ENCODE measurements at regions not wholly inside any gene's neighbourhood (a gene's known extent, or its start where the extent isn't known, plus 50 kb on each side); places are given as distances from the start of the nearest gene placed in this dataset.

DNA sequence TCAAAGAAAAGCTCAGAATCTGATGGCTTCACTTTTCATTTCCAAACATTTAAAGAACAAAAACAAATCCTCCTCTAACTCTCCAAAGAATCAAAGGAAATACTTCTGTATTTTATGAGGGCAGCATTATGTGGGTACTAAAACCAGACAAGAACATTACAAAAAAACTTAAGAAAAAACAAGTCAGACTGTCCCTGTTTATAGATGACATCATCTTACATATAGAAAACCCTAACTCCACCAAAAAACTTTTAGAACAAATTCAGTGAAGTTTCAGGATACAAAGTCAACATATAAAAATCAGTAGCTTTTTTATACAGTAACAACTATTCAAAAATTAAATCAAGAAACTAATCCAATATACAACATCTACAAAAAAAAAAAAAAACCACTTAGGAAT, 136.2 kb downstream of the PJA2 start:
- Histone ChIP-seq H3K9ac (ENCODE audit: low read depth in 1 of 2, low read length in 2 of 2) (no peak overlapping the region), H3K4me3 (ENCODE audit: low read depth in 1 of 3, low read length in 3 of 3) (no peak overlapping the region), H3K36me3 (ENCODE audit: control insufficient read depth in 4 of 4, insufficient read depth in 3 of 4, low read depth in 1 of 4, low read length in 3 of 4) (no peaks in the 10 kb centered on the region), H3K27me3 (ENCODE audit: control insufficient read depth in 4 of 4, insufficient read depth in 4 of 4, low read length in 3 of 4) (no peaks in the 10 kb centered on the region), H3K27ac (ENCODE audit: low read depth in 1 of 2, low read length in 2 of 2) (no peak overlapping the region), H3K4me1 (ENCODE audit: control insufficient read depth in 4 of 4, insufficient read depth in 4 of 4, low read length in 3 of 4) (no peaks in the 10 kb centered on the region), H3K9me3 (ENCODE audit: control insufficient read depth in 4 of 4, low read length in 3 of 4) (no peaks in the 10 kb centered on the region)
- no peak for TF ChIP-seq FOXA2 (IDR thresholded peaks at IDR 0.05)
- TF ChIP-seq, protein P1, sequence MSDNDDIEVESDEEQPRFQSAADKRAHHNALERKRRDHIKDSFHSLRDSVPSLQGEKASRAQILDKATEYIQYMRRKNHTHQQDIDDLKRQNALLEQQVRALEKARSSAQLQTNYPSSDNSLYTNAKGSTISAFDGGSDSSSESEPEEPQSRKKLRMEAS (IDR thresholded peaks at IDR 0.05): no peak
- no peak for TF ChIP-seq NR2F2 (IDR thresholded peaks at IDR 0.05)
- DNase-seq (ENCODE audit: low spot score): no peak

DNA sequence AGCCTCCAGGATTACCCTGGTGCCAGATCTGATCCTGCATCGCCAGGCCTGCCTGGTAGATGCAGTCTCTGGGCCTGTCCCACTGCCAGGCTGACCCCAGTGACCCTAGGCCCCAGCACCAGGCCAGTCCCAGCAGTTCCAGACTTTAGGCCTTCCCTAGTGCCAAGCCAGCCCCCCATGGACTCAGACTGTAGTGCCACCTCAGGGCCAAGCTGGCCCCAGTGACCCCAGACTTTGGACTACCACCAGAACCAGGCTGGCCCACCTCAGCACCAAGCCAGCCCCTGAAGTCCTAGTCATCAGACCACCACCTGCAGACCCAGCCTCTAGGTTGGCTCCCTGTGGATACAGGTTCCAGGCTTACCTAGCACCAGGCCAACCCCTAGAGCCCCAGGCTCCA, 142.5 kb downstream of the PJA2 start:
- no peak for DNase-seq (ENCODE audit: low spot score)
- no peaks in the 10 kb centered on the region for H3K36me3 ChIP-seq (ENCODE audit: control insufficient read depth in 4 of 4, insufficient read depth in 3 of 4, low read depth in 1 of 4, low read length in 3 of 4)
- no peaks in the 10 kb centered on the region for H3K9me3 ChIP-seq (ENCODE audit: control insufficient read depth in 4 of 4, low read length in 3 of 4)
- H3K9ac ChIP-seq (ENCODE audit: low read depth in 1 of 2, low read length in 2 of 2): no peak overlapping the region
- no peaks in the 10 kb centered on the region for H3K4me1 ChIP-seq (ENCODE audit: control insufficient read depth in 4 of 4, insufficient read depth in 4 of 4, low read length in 3 of 4)
- no peak overlapping the region for H3K4me3 ChIP-seq (ENCODE audit: low read depth in 1 of 3, low read length in 3 of 3)
- WGBS: 91% methylated on average over 1 of the region's 1 CpG
- no peaks in the 10 kb centered on the region for H3K27me3 ChIP-seq (ENCODE audit: control insufficient read depth in 4 of 4, insufficient read depth in 4 of 4, low read length in 3 of 4)
- TF ChIP-seq GABPA (IDR thresholded peaks at IDR 0.05 in 1 of 2, conservative IDR thresholded peaks at IDR 0.05 in 1 of 2): no peak
- no peak for TF ChIP-seq FOXA2 (IDR thresholded peaks at IDR 0.05)
- TF ChIP-seq, protein P1 (IDR thresholded peaks at IDR 0.05): no peak
- TF ChIP-seq EGR1 (IDR thresholded peaks at IDR 0.05; ENCODE audit: low read depth in 2 of 2): no peak
- TF ChIP-seq, protein P2, sequence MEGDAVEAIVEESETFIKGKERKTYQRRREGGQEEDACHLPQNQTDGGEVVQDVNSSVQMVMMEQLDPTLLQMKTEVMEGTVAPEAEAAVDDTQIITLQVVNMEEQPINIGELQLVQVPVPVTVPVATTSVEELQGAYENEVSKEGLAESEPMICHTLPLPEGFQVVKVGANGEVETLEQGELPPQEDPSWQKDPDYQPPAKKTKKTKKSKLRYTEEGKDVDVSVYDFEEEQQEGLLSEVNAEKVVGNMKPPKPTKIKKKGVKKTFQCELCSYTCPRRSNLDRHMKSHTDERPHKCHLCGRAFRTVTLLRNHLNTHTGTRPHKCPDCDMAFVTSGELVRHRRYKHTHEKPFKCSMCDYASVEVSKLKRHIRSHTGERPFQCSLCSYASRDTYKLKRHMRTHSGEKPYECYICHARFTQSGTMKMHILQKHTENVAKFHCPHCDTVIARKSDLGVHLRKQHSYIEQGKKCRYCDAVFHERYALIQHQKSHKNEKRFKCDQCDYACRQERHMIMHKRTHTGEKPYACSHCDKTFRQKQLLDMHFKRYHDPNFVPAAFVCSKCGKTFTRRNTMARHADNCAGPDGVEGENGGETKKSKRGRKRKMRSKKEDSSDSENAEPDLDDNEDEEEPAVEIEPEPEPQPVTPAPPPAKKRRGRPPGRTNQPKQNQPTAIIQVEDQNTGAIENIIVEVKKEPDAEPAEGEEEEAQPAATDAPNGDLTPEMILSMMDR (IDR thresholded peaks at IDR 0.05; ENCODE audit: low read depth, low read length, missing input control): no peak
- no peak for TF ChIP-seq HNF4A (conservative IDR thresholded peaks at IDR 0.05)
- TF ChIP-seq HNF4G (IDR thresholded peaks at IDR 0.05): no peak
- H3K27ac ChIP-seq (ENCODE audit: low read depth in 1 of 2, low read length in 2 of 2): no peak overlapping the region

DNA sequence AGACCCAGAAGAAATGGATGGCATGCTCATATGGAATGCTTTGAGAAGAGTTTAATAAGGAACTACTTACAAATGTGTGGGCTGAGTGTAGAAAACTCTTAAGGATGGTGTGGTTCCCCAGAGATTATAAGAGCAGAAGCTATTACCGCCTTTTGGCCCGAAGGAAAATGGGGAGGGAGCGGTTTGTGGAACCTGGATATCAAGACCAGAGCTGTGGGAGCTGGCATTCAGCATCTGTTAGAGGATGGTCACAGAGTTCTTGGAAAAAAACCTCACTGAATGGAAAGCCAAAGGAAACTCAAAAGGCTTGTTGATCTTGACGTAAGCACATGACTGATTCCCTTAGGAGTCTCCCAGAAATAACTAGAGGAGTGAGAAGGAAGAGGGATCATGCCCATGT, 151.0 kb downstream of the PJA2 start:
- DNase-seq (ENCODE audit: low spot score): no peak
- no peak overlapping the region for H3K9ac ChIP-seq (ENCODE audit: low read depth in 1 of 2, low read length in 2 of 2)
- H3K4me1 ChIP-seq (ENCODE audit: control insufficient read depth in 4 of 4, insufficient read depth in 4 of 4, low read length in 3 of 4): no peaks in the 10 kb centered on the region
- H3K9me3 ChIP-seq (ENCODE audit: control insufficient read depth in 4 of 4, low read length in 3 of 4): no peaks in the 10 kb centered on the region
- H3K36me3 ChIP-seq (ENCODE audit: control insufficient read depth in 4 of 4, insufficient read depth in 3 of 4, low read depth in 1 of 4, low read length in 3 of 4): peaks cover 0 to 2% (median 0%) of the 10 kb centered on the region in 4 donors
- H3K27me3 ChIP-seq (ENCODE audit: control insufficient read depth in 4 of 4, insufficient read depth in 4 of 4, low read length in 3 of 4): no peaks in the 10 kb centered on the region
- H3K27ac ChIP-seq (ENCODE audit: low read depth in 1 of 2, low read length in 2 of 2): no peak overlapping the region
- TF ChIP-seq, protein P3, sequence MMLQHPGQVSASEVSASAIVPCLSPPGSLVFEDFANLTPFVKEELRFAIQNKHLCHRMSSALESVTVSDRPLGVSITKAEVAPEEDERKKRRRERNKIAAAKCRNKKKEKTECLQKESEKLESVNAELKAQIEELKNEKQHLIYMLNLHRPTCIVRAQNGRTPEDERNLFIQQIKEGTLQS (IDR thresholded peaks at IDR 0.05): no peak
- TF ChIP-seq HNF4A (conservative IDR thresholded peaks at IDR 0.05) (no peak), FOXA2 (IDR thresholded peaks at IDR 0.05) (no peak), FOXA1 (IDR thresholded peaks at IDR 0.05) (no peak), TAF1 (conservative IDR thresholded peaks at IDR 0.05) (no peak), HNF4G (IDR thresholded peaks at IDR 0.05) (no peak)
- WGBS: 98% methylated on average over 4 of the region's 4 CpGs
- H3K4me3 ChIP-seq (ENCODE audit: low read depth in 1 of 3, low read length in 3 of 3): no peak overlapping the region

DNA sequence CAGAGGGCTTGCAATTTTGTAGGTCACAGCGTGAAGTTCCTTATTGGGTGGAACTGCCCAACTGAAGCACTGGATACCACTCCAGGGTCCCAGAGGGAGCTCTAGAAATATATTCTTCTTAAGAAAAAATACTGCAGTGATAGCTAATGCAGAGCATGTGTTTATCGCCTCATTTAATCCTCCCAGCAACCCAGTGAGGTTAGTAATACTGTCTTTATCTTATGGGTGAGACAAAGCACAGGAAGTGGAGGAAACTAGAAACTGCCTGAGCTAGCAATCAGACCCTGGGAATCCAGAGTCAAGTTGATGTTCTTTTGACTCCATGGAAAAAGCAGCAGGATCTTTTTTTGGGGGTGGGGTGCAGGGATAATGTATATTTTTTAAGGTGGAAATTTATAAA, 153.3 kb downstream of the PJA2 start:
- H3K9me3 ChIP-seq (ENCODE audit: control insufficient read depth in 4 of 4, low read length in 3 of 4): no peaks in the 10 kb centered on the region
- 91% methylated on average over 2 of the region's 2 CpGs for WGBS
- H3K27me3 ChIP-seq (ENCODE audit: control insufficient read depth in 4 of 4, insufficient read depth in 4 of 4, low read length in 3 of 4): no peaks in the 10 kb centered on the region
- H3K4me1 ChIP-seq (ENCODE audit: control insufficient read depth in 4 of 4, insufficient read depth in 4 of 4, low read length in 3 of 4): no peaks in the 10 kb centered on the region
- H3K36me3 ChIP-seq (ENCODE audit: control insufficient read depth in 4 of 4, insufficient read depth in 3 of 4, low read depth in 1 of 4, low read length in 3 of 4): peaks cover 0 to 2% (median 0%) of the 10 kb centered on the region in 4 donors
- DNase-seq (ENCODE audit: low spot score): no peak
- no peak overlapping the region for H3K9ac ChIP-seq (ENCODE audit: low read depth in 1 of 2, low read length in 2 of 2)
- no peak overlapping the region for H3K4me3 ChIP-seq (ENCODE audit: low read depth in 1 of 3, low read length in 3 of 3)
- H3K27ac ChIP-seq (ENCODE audit: low read depth in 1 of 2, low read length in 2 of 2): no peak overlapping the region
- TF ChIP-seq FOXA2 (IDR thresholded peaks at IDR 0.05) (no peak), NR2F2 (IDR thresholded peaks at IDR 0.05) (no peak), EGR1 (IDR thresholded peaks at IDR 0.05; ENCODE audit: low read depth in 2 of 2) (no peak), RXRA (IDR thresholded peaks at IDR 0.05) (no peak), HNF4A (conservative IDR thresholded peaks at IDR 0.05) (no peak)
- TF ChIP-seq, protein P4, sequence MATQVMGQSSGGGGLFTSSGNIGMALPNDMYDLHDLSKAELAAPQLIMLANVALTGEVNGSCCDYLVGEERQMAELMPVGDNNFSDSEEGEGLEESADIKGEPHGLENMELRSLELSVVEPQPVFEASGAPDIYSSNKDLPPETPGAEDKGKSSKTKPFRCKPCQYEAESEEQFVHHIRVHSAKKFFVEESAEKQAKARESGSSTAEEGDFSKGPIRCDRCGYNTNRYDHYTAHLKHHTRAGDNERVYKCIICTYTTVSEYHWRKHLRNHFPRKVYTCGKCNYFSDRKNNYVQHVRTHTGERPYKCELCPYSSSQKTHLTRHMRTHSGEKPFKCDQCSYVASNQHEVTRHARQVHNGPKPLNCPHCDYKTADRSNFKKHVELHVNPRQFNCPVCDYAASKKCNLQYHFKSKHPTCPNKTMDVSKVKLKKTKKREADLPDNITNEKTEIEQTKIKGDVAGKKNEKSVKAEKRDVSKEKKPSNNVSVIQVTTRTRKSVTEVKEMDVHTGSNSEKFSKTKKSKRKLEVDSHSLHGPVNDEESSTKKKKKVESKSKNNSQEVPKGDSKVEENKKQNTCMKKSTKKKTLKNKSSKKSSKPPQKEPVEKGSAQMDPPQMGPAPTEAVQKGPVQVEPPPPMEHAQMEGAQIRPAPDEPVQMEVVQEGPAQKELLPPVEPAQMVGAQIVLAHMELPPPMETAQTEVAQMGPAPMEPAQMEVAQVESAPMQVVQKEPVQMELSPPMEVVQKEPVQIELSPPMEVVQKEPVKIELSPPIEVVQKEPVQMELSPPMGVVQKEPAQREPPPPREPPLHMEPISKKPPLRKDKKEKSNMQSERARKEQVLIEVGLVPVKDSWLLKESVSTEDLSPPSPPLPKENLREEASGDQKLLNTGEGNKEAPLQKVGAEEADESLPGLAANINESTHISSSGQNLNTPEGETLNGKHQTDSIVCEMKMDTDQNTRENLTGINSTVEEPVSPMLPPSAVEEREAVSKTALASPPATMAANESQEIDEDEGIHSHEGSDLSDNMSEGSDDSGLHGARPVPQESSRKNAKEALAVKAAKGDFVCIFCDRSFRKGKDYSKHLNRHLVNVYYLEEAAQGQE (IDR thresholded peaks at IDR 0.05): no peak
- TF ChIP-seq, protein P2 (IDR thresholded peaks at IDR 0.05; ENCODE audit: low read depth, low read length, missing input control): no peak
